Cardiac muscle cell (in vitro differentiated cells and primary cell): ENCODE measurements at regions not wholly inside any gene's neighbourhood (a gene's known extent, or its start where the extent isn't known, plus 50 kb on each side); places are given as distances from the start of the nearest gene placed in this dataset.
A peak's percentile ranks its signal among the peaks of the same experiment; 100 is the strongest.

ENCODE experiments used
- DNase-seq, 2 donors: peaks; one replicate each; pipeline versions ENCODE4 v3.0.0 to v3.0.0-alpha.2; 2010 to 2017; ENCODE audit warnings: low read depth in 1 of 2, low spot score in 1 of 2
- H3K27ac ChIP-seq: fragments of 200-600 bp; sonication (generic); 2 replicates; pipeline ENCODE4 v1.5.1; 2016
- H3K27me3 ChIP-seq: fragments of 200-600 bp; sonication (generic); 2 replicates; pipeline ENCODE4 v1.6.0; 2016; ENCODE audit warnings: control low read depth
- H3K36me3 ChIP-seq: fragments of 200-600 bp; sonication (generic); 2 replicates; pipeline ENCODE4 v1.5.1; 2016; ENCODE audit warnings: control low read depth
- H3K4me1 ChIP-seq: fragments of 200-600 bp; sonication (generic); 2 replicates; pipeline ENCODE4 v1.8.1; 2017; ENCODE audit warnings: low read depth, mild to moderate bottlenecking, mixed run types
- H3K4me3 ChIP-seq: fragments of 200-600 bp; sonication (generic); 2 replicates; pipeline ENCODE4 v1.5.1; 2016; ENCODE audit warnings: mild to moderate bottlenecking
- H3K9me3 ChIP-seq: fragments of 200-600 bp; sonication (generic); 2 replicates; pipeline ENCODE4 v1.5.1; 2017; ENCODE audit warnings: low read depth, mild to moderate bottlenecking, control low read depth
- TF ChIP-seq, protein P1 (sequence below): IDR thresholded peaks from 2 replicates; pipeline ENCODE4 v1.5.1; 2012; ENCODE audit warnings: low read depth, mild to moderate bottlenecking, low read length

GRCh38 chr20:50427719-50428083 is 82.5 kb upstream of the PTPN1 start:
- peak in 1 of 2 donors; percentile 53 for DNase-seq
- Histone ChIP-seq H3K27ac (no peak overlapping the region), H3K4me3 (no peak overlapping the region), H3K4me1 (no peaks in the 10 kb centered on the region), H3K27me3 (no peaks in the 10 kb centered on the region), H3K9me3 (no peaks in the 10 kb centered on the region), H3K36me3 (no peaks in the 10 kb centered on the region)
- TF ChIP-seq, protein P1, sequence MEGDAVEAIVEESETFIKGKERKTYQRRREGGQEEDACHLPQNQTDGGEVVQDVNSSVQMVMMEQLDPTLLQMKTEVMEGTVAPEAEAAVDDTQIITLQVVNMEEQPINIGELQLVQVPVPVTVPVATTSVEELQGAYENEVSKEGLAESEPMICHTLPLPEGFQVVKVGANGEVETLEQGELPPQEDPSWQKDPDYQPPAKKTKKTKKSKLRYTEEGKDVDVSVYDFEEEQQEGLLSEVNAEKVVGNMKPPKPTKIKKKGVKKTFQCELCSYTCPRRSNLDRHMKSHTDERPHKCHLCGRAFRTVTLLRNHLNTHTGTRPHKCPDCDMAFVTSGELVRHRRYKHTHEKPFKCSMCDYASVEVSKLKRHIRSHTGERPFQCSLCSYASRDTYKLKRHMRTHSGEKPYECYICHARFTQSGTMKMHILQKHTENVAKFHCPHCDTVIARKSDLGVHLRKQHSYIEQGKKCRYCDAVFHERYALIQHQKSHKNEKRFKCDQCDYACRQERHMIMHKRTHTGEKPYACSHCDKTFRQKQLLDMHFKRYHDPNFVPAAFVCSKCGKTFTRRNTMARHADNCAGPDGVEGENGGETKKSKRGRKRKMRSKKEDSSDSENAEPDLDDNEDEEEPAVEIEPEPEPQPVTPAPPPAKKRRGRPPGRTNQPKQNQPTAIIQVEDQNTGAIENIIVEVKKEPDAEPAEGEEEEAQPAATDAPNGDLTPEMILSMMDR = no peak

- H3K27me3 ChIP-seq = no peaks in the 10 kb centered on the region
- H3K4me3 ChIP-seq = no peak overlapping the region
- no peak for DNase-seq
- TF ChIP-seq, protein P1 = no peak
- no peak overlapping the region for H3K27ac ChIP-seq
- no peaks in the 10 kb centered on the region for H3K36me3 ChIP-seq
- H3K9me3 ChIP-seq = no peaks in the 10 kb centered on the region
- H3K4me1 ChIP-seq = no peaks in the 10 kb centered on the region
Observed at GRCh38 chr20:50428097-50428828, 81.9 kb upstream of the PTPN1 start.

DNA sequence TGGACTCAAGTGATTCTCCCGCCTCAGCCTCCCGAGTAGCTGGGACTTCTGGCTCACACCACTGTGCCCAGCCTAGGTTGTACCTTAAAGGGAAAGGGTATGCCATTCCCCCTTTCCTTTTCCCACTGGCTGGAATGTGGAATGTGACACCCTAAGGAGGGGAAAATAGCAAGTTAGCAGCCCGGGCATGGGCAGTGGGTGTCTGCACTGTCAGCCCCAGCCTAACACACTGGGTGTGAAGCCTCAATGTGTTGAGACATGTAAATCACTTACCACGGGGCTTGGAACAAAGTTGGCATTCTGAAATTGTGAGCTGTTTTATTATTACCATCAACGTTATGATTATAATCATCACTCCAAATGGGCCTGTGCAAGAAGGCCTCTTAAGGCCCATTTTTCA is 80.8 kb upstream of the PTPN1 start:
- no peak for DNase-seq
- no peaks in the 10 kb centered on the region for H3K9me3 ChIP-seq
- H3K4me1 ChIP-seq = peaks cover 4% of the 10 kb centered on the region
- H3K27ac ChIP-seq = no peak overlapping the region
- H3K4me3 ChIP-seq = no peak overlapping the region
- no peaks in the 10 kb centered on the region for H3K36me3 ChIP-seq
- TF ChIP-seq, protein P1 = no peak
- H3K27me3 ChIP-seq = no peaks in the 10 kb centered on the region

DNA sequence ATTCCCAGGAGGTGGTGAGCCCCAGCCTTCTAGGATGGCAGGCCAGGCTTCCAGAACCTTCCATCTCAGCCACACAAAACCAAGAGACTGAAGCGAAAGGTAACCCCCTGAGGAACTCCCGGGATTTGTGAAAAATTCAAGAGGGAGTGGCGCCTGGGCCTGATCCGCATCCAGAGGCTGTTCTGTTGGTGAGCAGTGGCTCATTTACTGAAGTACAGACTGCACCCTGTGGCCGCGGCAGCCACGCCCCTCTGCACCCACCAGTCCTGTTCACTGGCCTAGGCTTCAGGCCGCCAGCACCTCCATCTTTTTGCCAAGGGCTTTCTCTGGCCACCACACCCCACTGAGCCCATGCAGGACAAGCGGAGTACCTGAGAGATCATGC is 79.1 kb upstream of the PTPN1 start:
- peaks cover 4% of the 10 kb centered on the region for H3K4me1 ChIP-seq
- H3K9me3 ChIP-seq = no peaks in the 10 kb centered on the region
- H3K4me3 ChIP-seq = no peak overlapping the region
- no peak overlapping the region for H3K27ac ChIP-seq
- no peaks in the 10 kb centered on the region for H3K27me3 ChIP-seq
- DNase-seq = no peak
- no peaks in the 10 kb centered on the region for H3K36me3 ChIP-seq
- TF ChIP-seq, protein P1 = no peak

DNA sequence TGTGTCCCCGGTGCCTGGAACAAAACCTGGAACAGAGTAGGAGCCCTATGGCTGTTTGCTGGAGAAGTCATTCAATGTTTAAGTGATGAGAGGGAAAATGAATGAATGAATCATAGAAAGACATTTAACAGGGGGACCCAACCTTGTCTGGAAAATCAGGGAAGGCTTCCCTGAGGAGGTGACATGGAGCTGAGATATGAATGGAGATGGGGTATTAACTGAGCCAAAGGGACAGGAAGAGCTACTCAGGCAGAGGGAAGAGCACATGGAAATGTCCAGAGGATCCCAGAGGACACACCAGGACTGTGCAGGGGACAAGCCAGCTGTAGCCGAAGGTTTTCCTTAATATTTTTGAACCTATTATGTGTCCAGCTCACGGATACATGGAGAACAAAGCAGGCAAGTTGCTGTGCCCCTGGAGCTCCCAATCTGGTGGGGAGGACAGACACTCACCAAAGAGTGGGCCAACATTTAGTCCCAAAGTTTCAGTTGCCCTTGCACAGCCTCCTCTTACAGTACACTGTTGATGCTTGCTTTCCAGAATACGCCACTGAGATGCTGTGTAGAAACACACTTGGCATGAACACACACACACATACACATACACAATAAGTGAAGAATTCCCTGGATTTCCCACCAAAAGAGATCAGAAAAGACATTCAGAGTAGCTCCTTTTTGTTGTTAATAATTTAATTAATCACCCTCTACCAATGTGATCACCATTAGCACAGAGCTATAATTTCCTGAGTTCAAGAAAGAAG is 77.0 kb upstream of the PTPN1 start:
- no peaks in the 10 kb centered on the region for H3K36me3 ChIP-seq
- no peak overlapping the region for H3K4me3 ChIP-seq
- peaks cover 4% of the 10 kb centered on the region for H3K4me1 ChIP-seq
- H3K27ac ChIP-seq = no peak overlapping the region
- no peaks in the 10 kb centered on the region for H3K9me3 ChIP-seq
- peak in 1 of 2 donors; percentile 41 for DNase-seq
- TF ChIP-seq, protein P1 = no peak
- H3K27me3 ChIP-seq = no peaks in the 10 kb centered on the region
